Gastrocnemius medialis (tissue), 4 donors: ENCODE measurements at regions not wholly inside any gene's neighbourhood (a gene's known extent, or its start where the extent isn't known, plus 50 kb on each side); places are given as distances from the start of the nearest gene placed in this dataset.
"Not testable (repeated sequence)": the region's sequence is repeated elsewhere in the genome, so short reads cannot be mapped to it uniquely, and the experiment has no call there.

Source experiments
- CTCF ChIP-seq, 5 experiments: fragments of 450-650 bp in 3 of 5; fragments of 200-600 bp in 2 of 5; sonication (generic) in 2 of 5; IDR thresholded peaks in 4 of 5; conservative IDR thresholded peaks in 1 of 5; 1 replicate in 4 of 5; 2 replicates in 1 of 5; pipeline ENCODE4 v1.5.1; 2016 to 2019; ENCODE audit warnings: antibody characterized with exemption in 5 of 5, mild to moderate bottlenecking in 3 of 5, moderate library complexity in 3 of 5
- POLR2A ChIP-seq, 2 donors: fragments of 450-650 bp; IDR thresholded peaks; one replicate each; pipeline ENCODE4 v1.6.1; 2017; ENCODE audit warnings: antibody characterized with exemption in 2 of 2, mild to moderate bottlenecking in 2 of 2, moderate library complexity in 2 of 2

GRCh38 chr3:4216974-4217373, 86.2 kb upstream of the SETMAR start:
- TF ChIP-seq CTCF (IDR thresholded peaks at IDR 0.05 in 4 of 5, conservative IDR thresholded peaks at IDR 0.05 in 1 of 5); POLR2A (IDR thresholded peaks at IDR 0.05): not testable (repeated sequence)
